Endothelial cell of umbilical vein (primary cell): ENCODE measurements at regions not wholly inside any gene's neighbourhood (a gene's known extent, or its start where the extent isn't known, plus 50 kb on each side); places are given as distances from the start of the nearest gene placed in this dataset.
A peak's percentile ranks its signal among the peaks of the same experiment; 100 is the strongest.

Source experiments
- BruUV-seq: library from RNA; stranded (reverse); fragments of 400-500 nt; replicated peaks from 2 replicates; lab custom pipeline; 2021; lab: Mats Ljungman, UMichigan
- CTCF ChIA-PET: fragments of 300-600, 350-600 bp; sonication (Branson Sonifier 250); formaldehyde crosslinking; loops from one replicate; lab custom pipeline; 2021; ENCODE audit warnings: antibody characterized with exemption, inconsistent platforms; lab: Charles Lee
- POLR2A ChIA-PET: fragments of 300-600, 350-600 bp; sonication (Branson Sonifier 250); formaldehyde crosslinking; loops from one replicate; lab custom pipeline; 2021; ENCODE audit warnings: antibody characterized with exemption, inconsistent platforms; lab: Charles Lee
- DNase-seq: peaks from one replicate; pipeline ENCODE4 v3.0.0-alpha.2; 2011; ENCODE audit warnings: low read depth, low spot score
- FAIRE-seq: peaks from 2 replicates; lab custom pipeline; 2011; peaks lifted over from hg19 to GRCh38; lab: Jason Lieb, UNC
- H2AFZ ChIP-seq: 2 replicates; pipeline ENCODE4 v1.6.0; 2012; ENCODE audit warnings: low read depth, low read length, control low read depth, inconsistent platforms
- H3K27ac ChIP-seq: 2 replicates; pipeline ENCODE4 v1.5.1; 2011; ENCODE audit warnings: low read depth, mild to moderate bottlenecking, control low read depth, low read length, moderate library complexity; ENCODE audit not compliant: insufficient read depth
- H3K27me3 ChIP-seq, 2 experiments: 2 replicates each; pipeline versions ENCODE4 v1.6.0 to v1.6.1; 2011; ENCODE audit warnings: low read length in 2 of 2, mixed read lengths in 1 of 2; ENCODE audit not compliant: control insufficient read depth in 2 of 2, insufficient read depth in 2 of 2
- H3K36me3 ChIP-seq, 2 experiments: 2 replicates in 1 of 2; 3 replicates in 1 of 2; pipeline ENCODE4 v1.5.1; 2011; ENCODE audit warnings: low read length in 2 of 2, mild to moderate bottlenecking in 1 of 2, moderate library complexity in 1 of 2; ENCODE audit not compliant: control insufficient read depth in 2 of 2, insufficient read depth in 2 of 2; ENCODE audit errors: extremely low read depth in 1 of 2
- H3K4me1 ChIP-seq: 3 replicates; pipeline ENCODE4 v1.5.1; 2011; ENCODE audit warnings: mild to moderate bottlenecking, low read length; ENCODE audit not compliant: control insufficient read depth, insufficient read depth; ENCODE audit errors: extremely low read depth
- H3K4me2 ChIP-seq: 2 replicates; pipeline ENCODE4 v1.6.1; 2011; ENCODE audit warnings: low read length, control low read depth, mixed read lengths; ENCODE audit not compliant: insufficient read depth
- H3K4me3 ChIP-seq, 3 experiments: fragments of 200-600 bp in 1 of 3; sonication (generic), shearing (Covaris generic) in 1 of 3; replicated peaks in 1 of 3; 2 replicates each; pipeline ENCODE4 v1.5.1; 2011 to 2016; ENCODE audit warnings: control low read depth in 3 of 3, low read length in 3 of 3, mild to moderate bottlenecking in 2 of 3, inconsistent platforms in 1 of 3, low read depth in 1 of 3, moderate library complexity in 1 of 3; ENCODE audit not compliant: insufficient read depth in 1 of 3
- H3K79me2 ChIP-seq: 2 replicates; pipeline ENCODE4 v1.6.0; 2012; ENCODE audit warnings: low read length, inconsistent platforms; ENCODE audit not compliant: control insufficient read depth, insufficient read depth
- H3K9ac ChIP-seq: replicated peaks from 2 replicates; pipeline ENCODE3; 2011; ENCODE audit warnings: low read length, control low read depth; ENCODE audit not compliant: insufficient read depth; ENCODE audit errors: extremely low read depth
- H3K9me1 ChIP-seq: replicated peaks from 3 replicates; pipeline ENCODE4 v1.6.0; 2011; ENCODE audit warnings: mild to moderate bottlenecking, low read length; ENCODE audit not compliant: control insufficient read depth, insufficient read depth; ENCODE audit errors: extremely low read depth
- H3K9me3 ChIP-seq: replicated peaks from 2 replicates; pipeline ENCODE4 v1.5.1; 2012; ENCODE audit warnings: low read length, inconsistent platforms; ENCODE audit not compliant: control insufficient read depth, insufficient read depth
- H4K20me1 ChIP-seq: replicated peaks from 2 replicates; pipeline ENCODE3; 2011; ENCODE audit warnings: mild to moderate bottlenecking, low read length; ENCODE audit not compliant: control insufficient read depth, insufficient read depth; ENCODE audit errors: extremely low read depth
- EZH2 ChIP-seq: IDR thresholded peaks from 2 replicates; pipeline ENCODE4 v1.6.1; 2012; ENCODE audit warnings: borderline replicate concordance, low read depth, mild to moderate bottlenecking, moderate library complexity, low read length, inconsistent platforms; ENCODE audit not compliant: severe bottlenecking
- FOS ChIP-seq: IDR thresholded peaks from 2 replicates; pipeline ENCODE4 v1.6.1; 2011; ENCODE audit warnings: mild to moderate bottlenecking, low read length, moderate library complexity, borderline replicate concordance; ENCODE audit not compliant: insufficient read depth
- GATA2 ChIP-seq: IDR thresholded peaks from 2 replicates; pipeline ENCODE4 v1.7.0; 2011; ENCODE audit warnings: low read depth, mild to moderate bottlenecking, moderate library complexity, mixed read lengths, low read length; ENCODE audit not compliant: insufficient read length, insufficient read depth
- JUN ChIP-seq: IDR thresholded peaks from 2 replicates; pipeline ENCODE4 v1.6.1; 2011; ENCODE audit warnings: borderline replicate concordance, low read depth; ENCODE audit not compliant: insufficient read length, insufficient read depth
- MAX ChIP-seq: IDR thresholded peaks from 2 replicates; pipeline ENCODE4 v1.6.1; 2011; ENCODE audit not compliant: insufficient read depth, insufficient read length
- MYC ChIP-seq: IDR thresholded peaks from one replicate; pipeline ENCODE4 v1.6.1; 2011; ENCODE audit warnings: mild to moderate bottlenecking, low read depth, low read length
- POLR2A ChIP-seq: IDR thresholded peaks from 2 replicates; pipeline ENCODE4 v1.6.1; 2012; ENCODE audit warnings: low read depth, mild to moderate bottlenecking, control low read depth, low read length
- POLR2AphosphoS5 ChIP-seq: IDR thresholded peaks from 2 replicates; pipeline ENCODE4 v1.6.1; 2012; ENCODE audit warnings: low read depth, mild to moderate bottlenecking, control low read depth, low read length, moderate library complexity; ENCODE audit not compliant: insufficient read depth
- dilution Hi-C: fragments of 300-500 bp; cut with MboI; formaldehyde crosslinking; loops from one replicate; pipeline ENCODE4 v1.15.0; 2019; ENCODE audit warnings: low sequenced_read_pairs; ENCODE audit not compliant: extremely low pct_ligation_motif_present
- intact Hi-C: fragments of 100-400 bp; cut with micrococcal nuclease; formaldehyde crosslinking; loops from one replicate; pipeline ENCODE4 v1.10.0; 2022
- TF ChIP-seq, protein P1 (sequence below), 2 donors: IDR thresholded peaks; 1 replicate in 1 of 2; 2 replicates in 1 of 2; pipeline ENCODE4 v1.5.1; 2011; ENCODE audit warnings: low read length in 2 of 2, mild to moderate bottlenecking in 2 of 2, moderate library complexity in 2 of 2, control low read depth in 1 of 2, inconsistent platforms in 1 of 2, low read depth in 1 of 2; ENCODE audit not compliant: insufficient read depth in 1 of 2; ENCODE audit errors: extremely low read depth in 1 of 2

DNA sequence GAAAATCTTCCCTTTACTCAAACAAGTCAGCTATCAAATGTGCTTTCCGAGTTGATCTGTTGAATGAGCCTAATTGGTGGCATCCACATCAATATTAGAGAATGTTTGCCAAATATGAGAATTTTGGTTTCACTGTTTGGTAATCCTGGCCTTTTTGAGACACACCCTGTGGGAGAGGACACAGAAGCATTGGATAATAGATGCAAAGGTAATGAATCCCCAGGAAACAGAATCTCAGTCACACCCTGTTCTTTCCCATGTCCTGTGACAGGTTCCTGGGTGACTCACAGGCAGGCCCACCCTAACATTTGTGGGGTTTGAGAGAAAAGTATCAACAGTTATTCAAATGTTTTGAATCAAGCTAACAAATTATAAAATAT is 99.8 kb upstream of the PELI1 start:
- dilution Hi-C loops = no loop called here
- H3K4me2 ChIP-seq = no peak overlapping the region
- no peak for DNase-seq

DNA sequence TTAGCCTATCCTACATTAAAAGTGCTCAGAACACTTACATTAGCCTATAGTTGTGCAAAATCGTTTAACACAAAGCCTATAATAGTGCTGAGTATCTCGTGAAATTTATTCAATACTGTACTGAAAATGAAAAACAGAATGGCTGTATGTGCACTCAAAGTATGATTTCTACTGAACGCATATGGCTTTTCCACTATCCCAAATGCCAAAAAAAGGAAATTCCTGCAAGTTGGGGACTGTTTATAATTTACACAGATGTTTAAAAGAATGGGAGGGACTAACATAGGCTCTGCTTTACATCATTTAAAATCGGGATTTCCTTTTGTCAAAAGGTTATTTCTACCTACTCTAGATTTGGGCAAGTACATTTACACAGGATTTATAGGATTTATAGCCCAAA is 101.4 kb upstream of the PELI1 start:
- ChIA-PET CTCF (interaction anchor here (1.8 kb wide), 1 partner anchor 9 kb away, joined by 3 read pairs; no protein-coding TSS in a partner anchor), POLR2A (no interaction called here)
- H2AFZ ChIP-seq = no peak overlapping the region
- no peaks in the 10 kb centered on the region for H3K27me3 ChIP-seq
- TF ChIP-seq JUN (no peak), POLR2A (no peak), GATA2 (no peak), MAX (no peak), FOS (no peak), EZH2 (no peak), MYC (no peak), POLR2AphosphoS5 (no peak)
- TF ChIP-seq, protein P1, sequence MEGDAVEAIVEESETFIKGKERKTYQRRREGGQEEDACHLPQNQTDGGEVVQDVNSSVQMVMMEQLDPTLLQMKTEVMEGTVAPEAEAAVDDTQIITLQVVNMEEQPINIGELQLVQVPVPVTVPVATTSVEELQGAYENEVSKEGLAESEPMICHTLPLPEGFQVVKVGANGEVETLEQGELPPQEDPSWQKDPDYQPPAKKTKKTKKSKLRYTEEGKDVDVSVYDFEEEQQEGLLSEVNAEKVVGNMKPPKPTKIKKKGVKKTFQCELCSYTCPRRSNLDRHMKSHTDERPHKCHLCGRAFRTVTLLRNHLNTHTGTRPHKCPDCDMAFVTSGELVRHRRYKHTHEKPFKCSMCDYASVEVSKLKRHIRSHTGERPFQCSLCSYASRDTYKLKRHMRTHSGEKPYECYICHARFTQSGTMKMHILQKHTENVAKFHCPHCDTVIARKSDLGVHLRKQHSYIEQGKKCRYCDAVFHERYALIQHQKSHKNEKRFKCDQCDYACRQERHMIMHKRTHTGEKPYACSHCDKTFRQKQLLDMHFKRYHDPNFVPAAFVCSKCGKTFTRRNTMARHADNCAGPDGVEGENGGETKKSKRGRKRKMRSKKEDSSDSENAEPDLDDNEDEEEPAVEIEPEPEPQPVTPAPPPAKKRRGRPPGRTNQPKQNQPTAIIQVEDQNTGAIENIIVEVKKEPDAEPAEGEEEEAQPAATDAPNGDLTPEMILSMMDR (IDR thresholded peaks at IDR 0.05; ENCODE audit: extremely low read depth in 1 of 2, insufficient read depth in 1 of 2, low read depth in 1 of 2, low read length in 2 of 2) = no peak
- H3K9me1 ChIP-seq = no peaks in the 10 kb centered on the region
- DNase-seq (no peak), FAIRE-seq (no peak)
- H3K9ac ChIP-seq = no peak overlapping the region
- H3K4me2 ChIP-seq = no peak overlapping the region
- intact Hi-C loops = no loop called here
- H3K27ac ChIP-seq = no peak overlapping the region
- H3K36me3 ChIP-seq = no peaks in the 10 kb centered on the region
- no peaks in the 10 kb centered on the region for H3K79me2 ChIP-seq
- H3K4me3 ChIP-seq = no peak overlapping the region
- no peaks in the 10 kb centered on the region for H4K20me1 ChIP-seq
- dilution Hi-C loops = no loop called here
- no TSS peak for BruUV-seq
- H3K9me3 ChIP-seq = no peaks in the 10 kb centered on the region
- no peaks in the 10 kb centered on the region for H3K4me1 ChIP-seq

More for the DNA sequence above, 99.8 kb upstream of the PELI1 start:
- no peak for FAIRE-seq
- no peak overlapping the region for H2AFZ ChIP-seq
- TF ChIP-seq FOS (peak; percentile 22), POLR2A (no peak)
- no peak overlapping the region for H3K9ac ChIP-seq
- intact Hi-C loops = no loop called here
- no peaks in the 10 kb centered on the region for H3K9me1 ChIP-seq
- no peaks in the 10 kb centered on the region for H4K20me1 ChIP-seq
- POLR2A ChIA-PET = no interaction called here
- CTCF ChIA-PET = no interaction called here
- no peaks in the 10 kb centered on the region for H3K36me3 ChIP-seq
- no peak overlapping the region for H3K27ac ChIP-seq
- BruUV-seq = no TSS peak
- H3K4me3 ChIP-seq = no peak overlapping the region
- H3K27me3 ChIP-seq = no peaks in the 10 kb centered on the region
- H3K9me3 ChIP-seq = no peaks in the 10 kb centered on the region
- H3K79me2 ChIP-seq = no peaks in the 10 kb centered on the region
- no peaks in the 10 kb centered on the region for H3K4me1 ChIP-seq
